CD8-positive, alpha-beta memory T cell (primary cell): ENCODE measurements at regions not wholly inside any gene's neighbourhood (a gene's known extent, or its start where the extent isn't known, plus 50 kb on each side); places are given as distances from the start of the nearest gene placed in this dataset.

Experiments
- CTCF ChIA-PET: fragments of 350-600 bp; sonication (Branson Sonifier 250); formaldehyde crosslinking; loops from one replicate; lab custom pipeline; 2021; ENCODE audit warnings: antibody characterized with exemption; lab: Charles Lee
- POLR2A ChIA-PET: fragments of 350-600 bp; sonication (Branson Sonifier 250); formaldehyde crosslinking; loops from one replicate; lab custom pipeline; 2021; ENCODE audit warnings: antibody characterized with exemption; lab: Charles Lee
- DNase-seq, 5 donors: peaks; one replicate each; pipeline versions ENCODE4 v3.0.0 to v3.0.0-alpha.2; 2020 to 2022; ENCODE audit warnings: mixed read lengths in 1 of 5
- H3K27ac ChIP-seq: one replicate; pipeline ENCODE4 v1.7.0; 2013; ENCODE audit warnings: low read depth, mild to moderate bottlenecking, low read length, moderate library complexity
- H3K27me3 ChIP-seq: 2 replicates; pipeline ENCODE4 v1.7.0; 2013; ENCODE audit warnings: low read length, mild to moderate bottlenecking; ENCODE audit not compliant: insufficient read depth, poor library complexity, severe bottlenecking
- H3K36me3 ChIP-seq: 2 replicates; pipeline ENCODE4 v1.7.0; 2013; ENCODE audit warnings: mild to moderate bottlenecking, low read length, moderate library complexity; ENCODE audit not compliant: insufficient read depth
- H3K4me1 ChIP-seq: 2 replicates; pipeline ENCODE4 v1.7.0; 2013; ENCODE audit warnings: mild to moderate bottlenecking, low read length, moderate library complexity; ENCODE audit not compliant: insufficient read depth
- H3K4me3 ChIP-seq: 2 replicates; pipeline ENCODE4 v1.7.0; 2013; ENCODE audit warnings: mild to moderate bottlenecking, low read length
- H3K9me3 ChIP-seq: 2 replicates; pipeline ENCODE4 v1.7.0; 2013; ENCODE audit warnings: mild to moderate bottlenecking, low read length
- H3K27ac Mint-ChIP-seq, 8 donors: one replicate each; pipeline ENCODE4 v1.8.0; 2020 to 2021; ENCODE audit warnings: mixed read lengths in 8 of 8, mild to moderate bottlenecking in 6 of 8, inconsistent platforms in 3 of 8, moderate library complexity in 3 of 8
- H3K27me3 Mint-ChIP-seq, 2 donors: one replicate each; pipeline ENCODE4 v1.8.0; 2020 to 2021; ENCODE audit warnings: mixed read lengths in 2 of 2, mild to moderate bottlenecking in 1 of 2, moderate library complexity in 1 of 2
- H3K36me3 Mint-ChIP-seq, 3 donors: one replicate each; pipeline ENCODE4 v1.8.0; 2020 to 2021; ENCODE audit warnings: mixed read lengths in 3 of 3, inconsistent platforms in 1 of 3, mild to moderate bottlenecking in 1 of 3
- H3K4me1 Mint-ChIP-seq, 3 donors: one replicate each; pipeline ENCODE4 v1.8.0; 2020 to 2021; ENCODE audit warnings: mixed read lengths in 3 of 3, inconsistent platforms in 1 of 3, mild to moderate bottlenecking in 1 of 3
- H3K4me3 Mint-ChIP-seq, 7 donors: one replicate each; pipeline ENCODE4 v1.8.0; 2020 to 2021; ENCODE audit warnings: mixed read lengths in 7 of 7, mild to moderate bottlenecking in 6 of 7, moderate library complexity in 4 of 7, inconsistent platforms in 2 of 7
- H3K9me3 Mint-ChIP-seq, 5 donors: one replicate each; pipeline ENCODE4 v1.8.0; 2020 to 2022; ENCODE audit warnings: mixed read lengths in 5 of 5, mild to moderate bottlenecking in 3 of 5, moderate library complexity in 2 of 5, inconsistent platforms in 1 of 5

- H3K27me3 Mint-ChIP-seq: no peaks in the 10 kb centered on the region
- peaks cover 2 to 20% (median 8%) of the 10 kb centered on the region in 3 donors for H3K36me3 Mint-ChIP-seq
- H3K4me1 ChIP-seq: peaks cover 16% of the 10 kb centered on the region
- no peaks in the 10 kb centered on the region for H3K27me3 ChIP-seq
- H3K27ac ChIP-seq: no peak overlapping the region
- no peaks in the 10 kb centered on the region for H3K36me3 ChIP-seq
- H3K4me3 ChIP-seq: no peak overlapping the region
- no peak overlapping the region for H3K4me3 Mint-ChIP-seq
- H3K9me3 ChIP-seq: no peaks in the 10 kb centered on the region
- POLR2A ChIA-PET: no interaction called here
- no peak for DNase-seq
- no peaks in the 10 kb centered on the region for H3K9me3 Mint-ChIP-seq
- CTCF ChIA-PET: no interaction called here
- H3K27ac Mint-ChIP-seq: no peak overlapping the region
- peaks cover 20 to 56% (median 45%) of the 10 kb centered on the region in 3 donors for H3K4me1 Mint-ChIP-seq
Observed at GRCh38 chr13:99035715-99036114, 57.9 kb upstream of the DOCK9 start.

- Histone ChIP-seq H3K27ac (no peak overlapping the region), H3K9me3 (no peaks in the 10 kb centered on the region), H3K36me3 (no peaks in the 10 kb centered on the region), H3K4me3 (no peak overlapping the region), H3K4me1 (peaks cover 36% of the 10 kb centered on the region), H3K27me3 (no peaks in the 10 kb centered on the region)
- no peak overlapping the region for H3K4me3 Mint-ChIP-seq
- no peaks in the 10 kb centered on the region for H3K9me3 Mint-ChIP-seq
- peaks cover 2 to 20% (median 8%) of the 10 kb centered on the region in 3 donors for H3K36me3 Mint-ChIP-seq
- H3K4me1 Mint-ChIP-seq: peaks cover 39 to 66% (median 63%) of the 10 kb centered on the region in 3 donors
- ChIA-PET CTCF (interaction anchor here (0.6 to 1.6 kb wide), 2 partner anchors 12 to 178 kb away, joined by 3 to 4 read pairs; no protein-coding TSS in a partner anchor), POLR2A (interaction anchor here (0.6 kb wide), 1 partner anchor 23 kb away, joined by 4 read pairs; no protein-coding TSS in a partner anchor)
- no peak overlapping the region for H3K27ac Mint-ChIP-seq
- no peak for DNase-seq
- H3K27me3 Mint-ChIP-seq: no peaks in the 10 kb centered on the region
Observed at GRCh38 chr13:99037756-99038155, 59.9 kb upstream of the DOCK9 start.

DNA sequence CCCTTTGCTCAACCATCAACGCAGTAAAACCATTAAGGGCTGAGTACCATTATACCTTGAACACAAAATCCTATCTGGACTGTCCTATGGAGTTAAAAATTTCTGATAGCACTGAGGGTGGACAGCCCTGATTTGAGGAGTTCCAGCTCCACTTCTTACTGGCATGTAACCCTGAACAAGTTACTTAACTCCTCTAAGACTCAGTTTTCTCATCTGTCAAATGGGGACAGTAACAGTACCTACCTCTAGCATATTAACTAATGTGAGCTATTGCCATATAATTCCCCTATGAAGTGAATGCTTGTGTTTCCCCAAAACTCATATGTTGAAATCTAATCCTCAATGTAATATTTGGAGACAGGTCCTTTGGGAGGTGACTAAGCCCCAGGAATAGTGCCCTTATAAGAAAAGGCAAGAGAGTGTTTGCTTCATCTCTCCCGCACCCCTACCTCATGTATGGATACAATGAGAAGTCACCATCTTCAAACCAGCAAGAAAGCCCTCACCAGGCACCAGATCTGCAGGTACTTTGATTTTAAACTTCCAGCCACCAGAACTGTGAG, 61.9 kb upstream of the DOCK9 start:
- no peaks in the 10 kb centered on the region for H3K9me3 Mint-ChIP-seq
- no peaks in the 10 kb centered on the region for H3K27me3 ChIP-seq
- no peak overlapping the region for H3K4me3 Mint-ChIP-seq
- no peaks in the 10 kb centered on the region for H3K27me3 Mint-ChIP-seq
- peaks cover 2 to 13% (median 8%) of the 10 kb centered on the region in 3 donors for H3K36me3 Mint-ChIP-seq
- ChIA-PET CTCF (interaction anchor here (1.2 kb wide), 1 partner anchor 11 kb away, joined by 3 read pairs; no protein-coding TSS in a partner anchor), POLR2A (no interaction called here)
- no peaks in the 10 kb centered on the region for H3K9me3 ChIP-seq
- no peaks in the 10 kb centered on the region for H3K36me3 ChIP-seq
- H3K27ac ChIP-seq: no peak overlapping the region
- peak overlapping the region in 3 of 8 donors; percentile 43 to 75 (median 67) for H3K27ac Mint-ChIP-seq
- DNase-seq: no peak
- peaks cover 48 to 70% (median 69%) of the 10 kb centered on the region in 3 donors for H3K4me1 Mint-ChIP-seq
- no peak overlapping the region for H3K4me3 ChIP-seq
- H3K4me1 ChIP-seq: peaks cover 47% of the 10 kb centered on the region

DNA sequence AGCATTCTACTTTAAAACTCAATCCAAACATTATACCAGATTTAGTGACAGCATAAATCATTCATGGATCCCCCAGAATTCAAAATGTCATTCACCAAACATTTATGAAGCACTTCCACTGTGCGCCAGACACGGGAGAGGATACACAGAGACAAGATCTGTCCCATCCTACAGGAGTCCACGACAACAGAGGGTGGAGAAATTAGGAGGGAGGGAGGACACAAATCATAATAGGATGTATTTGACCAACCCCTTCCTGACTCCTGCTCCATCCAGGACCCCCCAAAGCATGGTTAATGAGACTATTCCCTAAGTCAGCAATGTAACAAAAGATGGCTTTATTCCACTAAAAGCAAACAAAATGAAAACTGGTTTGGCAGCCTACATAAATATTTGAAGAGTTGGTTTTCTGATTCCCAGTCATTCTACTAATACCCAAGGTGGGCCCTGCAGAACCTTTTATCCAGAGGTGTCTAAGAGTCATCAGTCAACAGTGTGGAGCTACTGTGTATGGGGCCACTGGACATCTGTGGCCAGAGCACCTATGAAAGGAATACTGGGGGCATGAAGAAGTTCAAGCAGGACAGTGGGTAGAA, 62.8 kb upstream of the DOCK9 start:
- H3K27ac ChIP-seq: no peak overlapping the region
- no peaks in the 10 kb centered on the region for H3K9me3 ChIP-seq
- no peaks in the 10 kb centered on the region for H3K9me3 Mint-ChIP-seq
- H3K4me1 ChIP-seq: peaks cover 56% of the 10 kb centered on the region
- no peaks in the 10 kb centered on the region for H3K27me3 Mint-ChIP-seq
- peaks cover 2 to 5% (median 3%) of the 10 kb centered on the region in 3 donors for H3K36me3 Mint-ChIP-seq
- ChIA-PET POLR2A (interaction anchor here (0.6 kb wide), 1 partner anchor 358 kb away, joined by 5 read pairs; no protein-coding TSS in a partner anchor), CTCF (no interaction called here)
- H3K4me3 ChIP-seq: no peak overlapping the region
- H3K36me3 ChIP-seq: no peaks in the 10 kb centered on the region
- peak overlapping the region; percentile 4 to 89 (median 26) for H3K27ac Mint-ChIP-seq
- H3K4me3 Mint-ChIP-seq: no peak overlapping the region
- H3K4me1 Mint-ChIP-seq: peaks cover 57 to 75% (median 74%) of the 10 kb centered on the region in 3 donors
- DNase-seq: no peak
- H3K27me3 ChIP-seq: no peaks in the 10 kb centered on the region

DNA sequence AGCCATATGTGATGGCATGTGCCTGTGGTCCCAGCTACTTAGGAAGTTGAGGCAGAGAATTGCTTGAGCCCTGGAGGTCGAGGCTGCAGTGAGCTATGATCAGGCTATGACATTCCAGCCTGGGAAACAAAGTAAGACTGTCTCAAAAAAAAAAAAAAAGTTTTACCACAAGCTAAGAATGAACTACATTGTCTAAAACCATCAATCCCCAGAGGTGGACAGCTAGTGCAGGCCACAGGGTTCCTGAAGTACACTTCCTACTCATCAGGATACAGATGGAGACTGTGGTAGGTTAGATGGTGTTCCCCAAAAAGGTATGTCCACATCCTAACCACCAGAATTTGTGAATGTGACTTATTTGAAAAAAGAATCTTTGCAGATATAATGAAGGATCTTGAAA, 63.5 kb upstream of the DOCK9 start:
- Mint-ChIP-seq H3K27ac (peak overlapping the region in 7 of 8 donors; percentile 2 to 90 (median 54)), H3K4me3 (peak overlapping the region in 4 of 7 donors; percentile 13 to 44 (median 24)), H3K27me3 (no peaks in the 10 kb centered on the region), H3K4me1 (peaks cover 64 to 82% (median 81%) of the 10 kb centered on the region in 3 donors), H3K36me3 (no peaks in the 10 kb centered on the region), H3K9me3 (no peaks in the 10 kb centered on the region)
- H3K36me3 ChIP-seq: no peaks in the 10 kb centered on the region
- H3K27me3 ChIP-seq: no peaks in the 10 kb centered on the region
- DNase-seq: no peak
- H3K27ac ChIP-seq: no peak overlapping the region
- H3K4me1 ChIP-seq: peaks cover 60% of the 10 kb centered on the region
- H3K4me3 ChIP-seq: no peak overlapping the region
- no peaks in the 10 kb centered on the region for H3K9me3 ChIP-seq
- POLR2A ChIA-PET: interaction anchor here (0.6 kb wide), 1 partner anchor 357 kb away, joined by 5 read pairs; no protein-coding TSS in a partner anchor
- CTCF ChIA-PET: no interaction called here

GRCh38 chr13:99041788-99042187, 63.9 kb upstream of the DOCK9 start:
- H3K27ac ChIP-seq: no peak overlapping the region
- DNase-seq: no peak
- H3K4me3 Mint-ChIP-seq: peak overlapping the region in 4 of 7 donors; percentile 13 to 44 (median 24)
- no peaks in the 10 kb centered on the region for H3K36me3 Mint-ChIP-seq
- ChIA-PET POLR2A (no interaction called here), CTCF (interaction anchor here (1.7 to 2.0 kb wide), 2 partner anchors 8 to 13 kb away, joined by 4 to 7 read pairs; no protein-coding TSS in a partner anchor)
- no peaks in the 10 kb centered on the region for H3K36me3 ChIP-seq
- no peaks in the 10 kb centered on the region for H3K27me3 ChIP-seq
- peaks cover 68 to 87% (median 85%) of the 10 kb centered on the region in 3 donors for H3K4me1 Mint-ChIP-seq
- no peak overlapping the region for H3K4me3 ChIP-seq
- no peaks in the 10 kb centered on the region for H3K9me3 ChIP-seq
- peaks cover 65% of the 10 kb centered on the region for H3K4me1 ChIP-seq
- no peaks in the 10 kb centered on the region for H3K27me3 Mint-ChIP-seq
- no peaks in the 10 kb centered on the region for H3K9me3 Mint-ChIP-seq
- H3K27ac Mint-ChIP-seq: peak overlapping the region in 6 of 8 donors; percentile 2 to 90 (median 80)

GRCh38 chr13:99042521-99043250, 64.8 kb upstream of the DOCK9 start:
- peak overlapping the region in 3 of 7 donors; percentile 2 to 63 (median 9) for H3K4me3 Mint-ChIP-seq
- no peaks in the 10 kb centered on the region for H3K36me3 Mint-ChIP-seq
- no peaks in the 10 kb centered on the region for H3K9me3 Mint-ChIP-seq
- no peak overlapping the region for H3K4me3 ChIP-seq
- no peak for DNase-seq
- H3K9me3 ChIP-seq: no peaks in the 10 kb centered on the region
- H3K27me3 ChIP-seq: no peaks in the 10 kb centered on the region
- peaks cover 74% of the 10 kb centered on the region for H3K4me1 ChIP-seq
- H3K27ac Mint-ChIP-seq: peak overlapping the region; percentile 38 to 89 (median 77)
- H3K36me3 ChIP-seq: no peaks in the 10 kb centered on the region
- POLR2A ChIA-PET: no interaction called here
- H3K4me1 Mint-ChIP-seq: peaks cover 72 to 90% (median 85%) of the 10 kb centered on the region in 3 donors
- CTCF ChIA-PET: interaction anchor here (1.1 to 2.0 kb wide), 4 partner anchors 9 to 44 kb away, joined by 3 to 7 read pairs (median 4); no protein-coding TSS in a partner anchor
- H3K27ac ChIP-seq: no peak overlapping the region
- no peaks in the 10 kb centered on the region for H3K27me3 Mint-ChIP-seq
